A549 (cell line): ENCODE measurements at regions not wholly inside any gene's neighbourhood (a gene's known extent, or its start where the extent isn't known, plus 50 kb on each side); places are given as distances from the start of the nearest gene placed in this dataset.

ENCODE experiments used
- ATAC-seq, 2 experiments: fragments of 200-7000 bp in 1 of 2; fragments of >200 bp in 1 of 2; cut with Nextera tagmentation in 1 of 2; cut with Tn5 transposase in 1 of 2; 3 replicates each; pipeline versions ENCODE4 v1.8.0 to v1.9.1; 2018 to 2020; ENCODE audit warnings: mild to moderate bottlenecking in 1 of 2, moderate library complexity in 1 of 2
- CTCF ChIA-PET: fragments of 300-600 bp; sonication (Branson Sonifier 250); formaldehyde crosslinking; extraction: SDS; loops from one replicate; lab custom pipeline; 2021; ENCODE audit warnings: antibody characterized with exemption, inconsistent platforms; lab: Yijun Ruan, JAX
- POLR2A ChIA-PET: fragments of 350-600 bp; formaldehyde crosslinking; extraction: SDS; loops from one replicate; lab custom pipeline; 2021; ENCODE audit warnings: antibody characterized with exemption, inconsistent platforms; lab: Yijun Ruan, JAX
- DNase-seq, 2 experiments: peaks; one replicate each; pipeline versions ENCODE4 v3.0.0 to v3.0.0-alpha.2; 2011 to 2016; ENCODE audit warnings: low read depth in 1 of 2, low spot score in 1 of 2
- FAIRE-seq: peaks from 2 replicates; lab custom pipeline; 2011; peaks lifted over from hg19 to GRCh38; lab: Jason Lieb, UNC
- H3K27ac ChIP-seq, 2 experiments: fragments of >200 bp; sonication (Bioruptor Twin); formaldehyde crosslinking; 3 replicates each; pipeline ENCODE4 v1.5.1; 2016 to 2017
- H3K4me1 ChIP-seq: fragments of >200 bp; sonication (Bioruptor Twin); formaldehyde crosslinking; 3 replicates; pipeline ENCODE4 v1.6.1; 2016
- H3K4me2 ChIP-seq: fragments of >200 bp; sonication (Bioruptor Twin); formaldehyde crosslinking; 3 replicates; pipeline ENCODE4 v1.6.1; 2016
- H3K4me3 ChIP-seq: fragments of >200 bp; sonication (Bioruptor Twin); formaldehyde crosslinking; 3 replicates; pipeline ENCODE4 v1.5.1; 2016
- H3K9me3 ChIP-seq: fragments of >200 bp; sonication (Bioruptor Twin); formaldehyde crosslinking; 3 replicates; pipeline ENCODE4 v1.6.1; 2016
- CBX2 ChIP-seq: fragments of 200-600 bp; sonication (generic); IDR thresholded peaks from 2 replicates; pipeline ENCODE4 v1.6.1; 2016; ENCODE audit warnings: low read depth, mild to moderate bottlenecking, borderline replicate concordance
- CBX8 ChIP-seq: fragments of 200-600 bp; sonication (generic); IDR thresholded peaks from 2 replicates; pipeline ENCODE4 v1.6.1; 2016
- EP300 ChIP-seq, 2 experiments: fragments of >200 bp; sonication (Bioruptor Twin); formaldehyde crosslinking; IDR thresholded peaks; 2 replicates in 1 of 2; 3 replicates in 1 of 2; pipeline ENCODE4 v1.6.1; 2016 to 2017
- FOSL2 ChIP-seq, 2 experiments: fragments of 450-650 bp in 1 of 2; fragments of >200 bp in 1 of 2; sonication (Bioruptor Twin) in 1 of 2; formaldehyde crosslinking; IDR thresholded peaks; 2 replicates each; pipeline versions ENCODE4 v1.5.0 to v1.6.1; 2016 to 2020; ENCODE audit warnings: mild to moderate bottlenecking in 1 of 2, moderate library complexity in 1 of 2
- FOXS1 ChIP-seq: fragments of 250-450 bp; sonication (Bioruptor Pico); IDR thresholded peaks from 2 replicates; pipeline ENCODE4 v1.5.0; 2020; ENCODE audit warnings: mild to moderate bottlenecking, moderate library complexity
- HEYL ChIP-seq: fragments of 250-450 bp; sonication (Bioruptor Pico); IDR thresholded peaks from 2 replicates; pipeline ENCODE4 v1.8.0; 2021; ENCODE audit warnings: mild to moderate bottlenecking, moderate library complexity
- HOXA7 ChIP-seq: fragments of 250-450 bp; sonication (Bioruptor Pico); IDR thresholded peaks from 2 replicates; pipeline ENCODE4 v1.5.0; 2020; ENCODE audit warnings: mild to moderate bottlenecking, moderate library complexity
- HOXB5 ChIP-seq: fragments of 250-450 bp; sonication (Bioruptor Pico); IDR thresholded peaks from 2 replicates; pipeline ENCODE4 v1.5.0; 2020; ENCODE audit warnings: mild to moderate bottlenecking, moderate library complexity
- JUNB ChIP-seq: fragments of >200 bp; sonication (Bioruptor Twin); formaldehyde crosslinking; IDR thresholded peaks from 2 replicates; pipeline ENCODE4 v1.6.1; 2016
- KDM1A ChIP-seq: fragments of 200-600 bp; sonication (generic); IDR thresholded peaks from 2 replicates; pipeline ENCODE4 v1.6.1; 2016; ENCODE audit warnings: low read depth, mild to moderate bottlenecking
- KDM5A ChIP-seq: fragments of 200-600 bp; sonication (generic); IDR thresholded peaks from 2 replicates; pipeline ENCODE4 v1.6.1; 2016; ENCODE audit warnings: antibody characterized with exemption, mild to moderate bottlenecking
- MAFK ChIP-seq: fragments of 450-650 bp; IDR thresholded peaks from 2 replicates; pipeline ENCODE4 v1.6.1; 2014; ENCODE audit not compliant: partially characterized antibody
- MAZ ChIP-seq: fragments of 150-350 bp; IDR thresholded peaks from 2 replicates; pipeline ENCODE4 v1.6.1; 2014; ENCODE audit warnings: antibody characterized with exemption, low read depth, low read length, borderline replicate concordance
- NPAS2 ChIP-seq: fragments of 250-450 bp; sonication (Bioruptor Pico); IDR thresholded peaks from 2 replicates; pipeline ENCODE4 v1.8.0; 2022; ENCODE audit warnings: mild to moderate bottlenecking, moderate library complexity, borderline replicate concordance
- POLR2A ChIP-seq: IDR thresholded peaks from 2 replicates; pipeline ENCODE4 v1.6.1; 2012; ENCODE audit warnings: mild to moderate bottlenecking, low read length
- RAD21 ChIP-seq, 2 experiments: fragments of >200 bp in 1 of 2; sonication (Bioruptor Twin) in 1 of 2; formaldehyde crosslinking in 1 of 2; IDR thresholded peaks in 1 of 2; conservative IDR thresholded peaks in 1 of 2; 2 replicates in 1 of 2; 3 replicates in 1 of 2; pipeline ENCODE4 v1.6.1; 2012 to 2018; ENCODE audit warnings: inconsistent platforms in 1 of 2
- RARB ChIP-seq: fragments of 250-450 bp; sonication (Bioruptor Pico); IDR thresholded peaks from 2 replicates; pipeline ENCODE4 v1.8.0; 2021; ENCODE audit warnings: mild to moderate bottlenecking, moderate library complexity
- RCOR1 ChIP-seq: fragments of 150-350 bp; IDR thresholded peaks from 2 replicates; pipeline ENCODE4 v1.6.1; 2014; ENCODE audit warnings: antibody characterized with exemption, low read length, low read depth
- RFX5 ChIP-seq: fragments of 450-650 bp; IDR thresholded peaks from 2 replicates; pipeline ENCODE4 v1.7.1; 2014; ENCODE audit warnings: antibody characterized with exemption, mild to moderate bottlenecking, moderate library complexity
- SREBF2 ChIP-seq: fragments of 450-650 bp; IDR thresholded peaks from 2 replicates; pipeline ENCODE4 v1.6.1; 2014; ENCODE audit warnings: mild to moderate bottlenecking, moderate library complexity
- TP53 ChIP-seq: fragments of 250-450 bp; sonication (Bioruptor Pico); IDR thresholded peaks from 2 replicates; pipeline ENCODE4 v1.5.0; 2021; ENCODE audit warnings: mild to moderate bottlenecking, moderate library complexity
- ZC3H11A ChIP-seq: fragments of 450-650 bp; IDR thresholded peaks from 2 replicates; pipeline ENCODE4 v1.6.1; 2014; ENCODE audit warnings: antibody characterized with exemption, mild to moderate bottlenecking
- ZFP36 ChIP-seq: fragments of 450-650 bp; IDR thresholded peaks from 2 replicates; pipeline ENCODE4 v1.6.1; 2014; ENCODE audit warnings: borderline replicate concordance; ENCODE audit not compliant: partially characterized antibody
- WGBS: methylation state at CpG from one replicate; pipeline ENCODE4 v1.1.6; 2017; ENCODE audit errors: missing lambda C conversion rate; 5-methylcytosine and 5-hydroxymethylcytosine counted together
- TF ChIP-seq, protein P1 (sequence below): fragments of >200 bp; sonication (Bioruptor Twin); formaldehyde crosslinking; IDR thresholded peaks from 2 replicates; pipeline ENCODE4 v1.6.1; 2016
- TF ChIP-seq, protein P2 (sequence below): fragments of 150-350 bp; IDR thresholded peaks from 2 replicates; pipeline ENCODE4 v1.6.1; 2014; ENCODE audit warnings: low read depth, mild to moderate bottlenecking, low read length
- TF ChIP-seq, protein P3 (sequence below): fragments of >200 bp; sonication (Bioruptor Twin); formaldehyde crosslinking; IDR thresholded peaks from 3 replicates; pipeline ENCODE4 v1.5.1; 2016
- TF ChIP-seq, protein P4 (sequence below): IDR thresholded peaks from 2 replicates; pipeline ENCODE4 v1.6.1; 2012
- TF ChIP-seq, protein P5 (sequence below): fragments of 250-450 bp; sonication (Bioruptor Pico); IDR thresholded peaks from 2 replicates; pipeline ENCODE4 v1.5.0; 2021; ENCODE audit warnings: mild to moderate bottlenecking, moderate library complexity, borderline replicate concordance
- TF ChIP-seq, protein P6 (sequence below): IDR thresholded peaks from 2 replicates; pipeline ENCODE4 v1.6.1; 2012

DNA sequence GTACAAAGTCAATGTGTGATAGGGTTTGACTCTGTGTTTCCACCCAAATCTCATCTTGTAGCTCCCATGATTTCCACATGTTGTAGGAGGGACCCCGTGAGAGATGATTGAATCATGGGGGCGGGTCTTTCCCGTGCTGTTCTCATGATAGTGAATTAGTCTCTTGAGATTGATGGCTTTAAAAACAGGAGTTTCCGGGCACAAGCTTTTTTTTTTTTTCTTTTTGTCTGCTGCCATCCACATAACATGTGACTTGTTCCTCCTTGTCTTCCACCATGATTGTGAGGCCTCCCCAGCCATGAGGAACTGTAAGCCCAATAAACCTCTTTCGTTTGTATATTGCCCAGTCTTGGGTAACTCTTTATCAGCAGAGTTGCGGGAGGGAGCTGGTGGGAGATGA lies 259.6 kb downstream of the TUSC7 start:
- POLR2A ChIA-PET, result no interaction called here
- Histone ChIP-seq H3K4me1 (no peaks in the 10 kb centered on the region), H3K4me2 (no peak overlapping the region), H3K27ac (no peak overlapping the region), H3K4me3 (no peak overlapping the region), H3K9me3 (no peaks in the 10 kb centered on the region)
- ATAC-seq (no peak), FAIRE-seq (no peak), DNase-seq (no peak)
- no peak for TF ChIP-seq RFX5
- no peak for TF ChIP-seq HEYL
- TF ChIP-seq ZC3H11A, result no peak
- no peak for TF ChIP-seq NPAS2 (CRISPR knock-in tag)
- TF ChIP-seq MAZ, result no peak
- TF ChIP-seq, protein P1, sequence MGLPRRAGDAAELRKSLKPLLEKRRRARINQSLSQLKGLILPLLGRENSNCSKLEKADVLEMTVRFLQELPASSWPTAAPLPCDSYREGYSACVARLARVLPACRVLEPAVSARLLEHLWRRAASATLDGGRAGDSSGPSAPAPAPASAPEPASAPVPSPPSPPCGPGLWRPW, result no peak
- no peak for TF ChIP-seq RAD21 (conservative IDR thresholded peaks at IDR 0.05 in 1 of 2, IDR thresholded peaks at IDR 0.05 in 1 of 2)
- no peak for TF ChIP-seq CBX2
- TF ChIP-seq, protein P2, sequence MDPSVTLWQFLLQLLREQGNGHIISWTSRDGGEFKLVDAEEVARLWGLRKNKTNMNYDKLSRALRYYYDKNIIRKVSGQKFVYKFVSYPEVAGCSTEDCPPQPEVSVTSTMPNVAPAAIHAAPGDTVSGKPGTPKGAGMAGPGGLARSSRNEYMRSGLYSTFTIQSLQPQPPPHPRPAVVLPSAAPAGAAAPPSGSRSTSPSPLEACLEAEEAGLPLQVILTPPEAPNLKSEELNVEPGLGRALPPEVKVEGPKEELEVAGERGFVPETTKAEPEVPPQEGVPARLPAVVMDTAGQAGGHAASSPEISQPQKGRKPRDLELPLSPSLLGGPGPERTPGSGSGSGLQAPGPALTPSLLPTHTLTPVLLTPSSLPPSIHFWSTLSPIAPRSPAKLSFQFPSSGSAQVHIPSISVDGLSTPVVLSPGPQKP, result no peak
- no peak for TF ChIP-seq HOXA7 (CRISPR knock-in tag)
- no peak for TF ChIP-seq FOXS1 (CRISPR knock-in tag)
- TF ChIP-seq KDM1A, result no peak
- no peak for TF ChIP-seq KDM5A
- TF ChIP-seq, protein P3, sequence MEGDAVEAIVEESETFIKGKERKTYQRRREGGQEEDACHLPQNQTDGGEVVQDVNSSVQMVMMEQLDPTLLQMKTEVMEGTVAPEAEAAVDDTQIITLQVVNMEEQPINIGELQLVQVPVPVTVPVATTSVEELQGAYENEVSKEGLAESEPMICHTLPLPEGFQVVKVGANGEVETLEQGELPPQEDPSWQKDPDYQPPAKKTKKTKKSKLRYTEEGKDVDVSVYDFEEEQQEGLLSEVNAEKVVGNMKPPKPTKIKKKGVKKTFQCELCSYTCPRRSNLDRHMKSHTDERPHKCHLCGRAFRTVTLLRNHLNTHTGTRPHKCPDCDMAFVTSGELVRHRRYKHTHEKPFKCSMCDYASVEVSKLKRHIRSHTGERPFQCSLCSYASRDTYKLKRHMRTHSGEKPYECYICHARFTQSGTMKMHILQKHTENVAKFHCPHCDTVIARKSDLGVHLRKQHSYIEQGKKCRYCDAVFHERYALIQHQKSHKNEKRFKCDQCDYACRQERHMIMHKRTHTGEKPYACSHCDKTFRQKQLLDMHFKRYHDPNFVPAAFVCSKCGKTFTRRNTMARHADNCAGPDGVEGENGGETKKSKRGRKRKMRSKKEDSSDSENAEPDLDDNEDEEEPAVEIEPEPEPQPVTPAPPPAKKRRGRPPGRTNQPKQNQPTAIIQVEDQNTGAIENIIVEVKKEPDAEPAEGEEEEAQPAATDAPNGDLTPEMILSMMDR, result no peak
- TF ChIP-seq RARB, result no peak
- no peak for TF ChIP-seq TP53 (CRISPR knock-in tag)
- CTCF ChIA-PET, result no interaction called here
- 14% methylated on average over 6 of the region's 6 CpGs for WGBS

DNA sequence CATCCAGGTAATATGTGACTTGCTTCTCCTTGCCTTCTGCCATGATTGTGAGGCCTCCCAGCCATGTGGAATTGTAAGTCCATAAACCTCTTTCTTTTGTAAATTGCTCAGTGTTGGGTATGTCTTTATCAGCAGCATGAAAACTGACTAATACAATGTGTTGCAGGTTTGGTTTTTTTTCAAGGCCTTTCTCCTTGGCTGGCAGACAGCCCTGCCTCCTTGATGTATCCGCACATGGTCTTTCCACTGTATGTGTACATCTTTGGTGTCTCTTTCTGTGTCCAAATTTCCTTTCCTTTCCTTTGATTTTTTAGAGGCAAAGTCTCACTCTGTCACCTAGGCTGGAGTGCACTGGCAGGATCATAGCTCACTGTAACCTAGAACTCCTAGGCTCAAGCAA lies 260.1 kb downstream of the TUSC7 start:
- WGBS, result 87% methylated on average over 1 of the region's 1 CpG
- no peak overlapping the region for H3K4me2 ChIP-seq
- no peaks in the 10 kb centered on the region for H3K4me1 ChIP-seq
- CTCF ChIA-PET, result no interaction called here
- no peak overlapping the region for H3K4me3 ChIP-seq
- no peak overlapping the region for H3K27ac ChIP-seq
- H3K9me3 ChIP-seq, result no peaks in the 10 kb centered on the region
- DNase-seq, result no peak
- FAIRE-seq, result no peak
- TF ChIP-seq FOXS1 (CRISPR knock-in tag), result no peak
- no peak for TF ChIP-seq MAFK
- TF ChIP-seq CBX8, result no peak
- TF ChIP-seq EP300 (IDR thresholded peaks at IDR 0.05), result no peak
- no peak for TF ChIP-seq JUNB
- no peak for TF ChIP-seq POLR2A
- no peak for TF ChIP-seq MAZ
- TF ChIP-seq RCOR1, result no peak
- no peak for TF ChIP-seq HOXB5
- TF ChIP-seq, protein P4, sequence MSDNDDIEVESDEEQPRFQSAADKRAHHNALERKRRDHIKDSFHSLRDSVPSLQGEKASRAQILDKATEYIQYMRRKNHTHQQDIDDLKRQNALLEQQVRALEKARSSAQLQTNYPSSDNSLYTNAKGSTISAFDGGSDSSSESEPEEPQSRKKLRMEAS, result no peak
- no peak for TF ChIP-seq TP53 (CRISPR knock-in tag)
- TF ChIP-seq, protein P5, sequence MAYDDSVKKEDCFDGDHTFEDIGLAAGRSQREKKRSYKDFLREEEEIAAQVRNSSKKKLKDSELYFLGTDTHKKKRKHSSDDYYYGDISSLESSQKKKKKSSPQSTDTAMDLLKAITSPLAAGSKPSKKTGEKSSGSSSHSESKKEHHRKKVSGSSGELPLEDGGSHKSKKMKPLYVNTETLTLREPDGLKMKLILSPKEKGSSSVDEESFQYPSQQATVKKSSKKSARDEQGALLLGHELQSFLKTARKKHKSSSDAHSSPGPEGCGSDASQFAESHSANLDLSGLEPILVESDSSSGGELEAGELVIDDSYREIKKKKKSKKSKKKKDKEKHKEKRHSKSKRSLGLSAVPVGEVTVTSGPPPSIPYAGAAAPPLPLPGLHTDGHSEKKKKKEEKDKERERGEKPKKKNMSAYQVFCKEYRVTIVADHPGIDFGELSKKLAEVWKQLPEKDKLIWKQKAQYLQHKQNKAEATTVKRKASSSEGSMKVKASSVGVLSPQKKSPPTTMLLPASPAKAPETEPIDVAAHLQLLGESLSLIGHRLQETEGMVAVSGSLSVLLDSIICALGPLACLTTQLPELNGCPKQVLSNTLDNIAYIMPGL (CRISPR knock-in tag), result no peak
- TF ChIP-seq, protein P6, sequence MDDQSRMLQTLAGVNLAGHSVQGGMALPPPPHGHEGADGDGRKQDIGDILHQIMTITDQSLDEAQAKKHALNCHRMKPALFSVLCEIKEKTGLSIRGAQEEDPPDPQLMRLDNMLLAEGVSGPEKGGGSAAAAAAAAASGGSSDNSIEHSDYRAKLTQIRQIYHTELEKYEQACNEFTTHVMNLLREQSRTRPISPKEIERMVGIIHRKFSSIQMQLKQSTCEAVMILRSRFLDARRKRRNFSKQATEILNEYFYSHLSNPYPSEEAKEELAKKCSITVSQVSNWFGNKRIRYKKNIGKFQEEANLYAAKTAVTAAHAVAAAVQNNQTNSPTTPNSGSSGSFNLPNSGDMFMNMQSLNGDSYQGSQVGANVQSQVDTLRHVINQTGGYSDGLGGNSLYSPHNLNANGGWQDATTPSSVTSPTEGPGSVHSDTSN, result no peak
- TF ChIP-seq NPAS2 (CRISPR knock-in tag), result no peak
- no peak for TF ChIP-seq SREBF2
- TF ChIP-seq FOSL2 (IDR thresholded peaks at IDR 0.05), result no peak
- no peak for TF ChIP-seq FOSL2 (CRISPR knock-in tag; IDR thresholded peaks at IDR 0.05)
- TF ChIP-seq ZFP36, result no peak
- POLR2A ChIA-PET, result no interaction called here
- ATAC-seq, result no peak
